SK-N-MC (cell line): ENCODE measurements at regions not wholly inside any gene's neighbourhood (a gene's known extent, or its start where the extent isn't known, plus 50 kb on each side); places are given as distances from the start of the nearest gene placed in this dataset.

Source experiments
- DNase-seq: peaks from one replicate; pipeline ENCODE4 v3.0.0-alpha.2; 2011; ENCODE audit warnings: low read depth, low spot score
- H3K27ac ChIP-seq: fragments of 200-600 bp; sonication (generic); 2 replicates; pipeline ENCODE4 v1.5.1; 2016; ENCODE audit warnings: mixed run types
- H3K36me3 ChIP-seq: fragments of 200-600 bp; sonication (generic); 2 replicates; pipeline ENCODE4 v1.6.1; 2017; ENCODE audit warnings: antibody characterized with exemption, low read length, mixed read lengths; ENCODE audit not compliant: insufficient read depth
- H3K4me3 ChIP-seq: fragments of 200-600 bp; sonication (generic); 2 replicates; pipeline ENCODE4 v1.5.1; 2016
- H3K9ac ChIP-seq: fragments of 200-600 bp; sonication (generic); 2 replicates; pipeline ENCODE4 v1.8.0; 2017; ENCODE audit warnings: mixed run types, mixed read lengths; ENCODE audit not compliant: insufficient read length
- H3K9me3 ChIP-seq: fragments of 200-600 bp; sonication (generic); 2 replicates; pipeline ENCODE4 v1.6.1; 2017; ENCODE audit warnings: low read depth, mild to moderate bottlenecking, antibody characterized with exemption, low read length, moderate library complexity, mixed read lengths
- EZH2 ChIP-seq: fragments of 200-600 bp; sonication (generic); IDR thresholded peaks from one replicate; pipeline ENCODE4 v1.6.1; 2017; ENCODE audit warnings: antibody characterized with exemption
- FOXP2 ChIP-seq: optimal IDR thresholded peaks from 2 replicates; pipeline ENCODE3; 2011; ENCODE audit warnings: mild to moderate bottlenecking, moderate library complexity; ENCODE audit not compliant: insufficient read depth; ENCODE audit errors: extremely low read length, control extremely low read depth
- POLR2AphosphoS5 ChIP-seq: IDR thresholded peaks from 2 replicates; pipeline ENCODE4 v1.6.1; 2012; ENCODE audit warnings: mild to moderate bottlenecking, low read depth, low read length, borderline replicate concordance

DNA sequence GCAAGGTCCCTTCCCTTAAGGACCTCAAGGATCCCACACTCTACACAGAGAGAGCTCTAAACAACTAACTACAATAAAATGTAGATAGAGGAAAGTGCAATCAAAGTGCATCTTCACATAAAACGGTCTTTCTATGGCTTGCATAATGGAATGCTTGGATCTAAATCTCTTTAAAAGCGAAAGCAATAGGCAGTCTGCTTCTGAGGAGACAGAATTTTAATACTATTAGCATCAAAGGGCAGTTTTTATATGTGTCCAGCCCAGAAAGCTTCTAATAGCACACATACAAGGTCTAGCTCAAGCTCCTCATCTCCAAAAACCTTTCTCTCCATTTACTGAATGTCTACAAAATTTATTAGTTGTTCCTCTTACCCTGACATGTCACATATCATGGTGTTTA is 101.5 kb upstream of the C1GALT1 start:
- Histone ChIP-seq H3K9me3 (no peaks in the 10 kb centered on the region), H3K36me3 (no peaks in the 10 kb centered on the region), H3K9ac (no peak overlapping the region), H3K4me3 (no peak overlapping the region), H3K27ac (no peak overlapping the region)
- TF ChIP-seq FOXP2 (no peak), POLR2AphosphoS5 (no peak), EZH2 (no peak)
- no peak for DNase-seq

DNA sequence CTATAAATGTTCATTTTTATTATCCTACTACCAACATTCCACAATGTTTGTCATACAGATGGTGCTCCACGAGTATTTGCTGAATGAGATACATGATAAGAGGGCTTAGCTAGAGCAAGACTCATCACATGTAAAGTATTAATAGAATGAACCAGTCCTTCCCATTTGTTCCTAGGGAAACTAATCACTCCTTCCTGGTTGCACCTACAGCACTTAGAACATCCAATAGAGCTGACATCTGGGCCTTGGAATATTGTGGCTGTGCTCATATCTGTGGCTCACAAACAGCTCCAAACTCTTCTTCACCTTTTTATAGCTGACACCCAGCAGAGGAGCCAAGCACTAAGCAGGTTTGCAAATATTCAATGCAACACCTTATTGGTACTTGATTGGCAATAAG is 91.9 kb upstream of the C1GALT1 start:
- H3K27ac ChIP-seq = no peak overlapping the region
- H3K9ac ChIP-seq = no peak overlapping the region
- no peak overlapping the region for H3K4me3 ChIP-seq
- no peaks in the 10 kb centered on the region for H3K9me3 ChIP-seq
- TF ChIP-seq EZH2 = no peak
- TF ChIP-seq POLR2AphosphoS5 = no peak
- no peak for TF ChIP-seq FOXP2
- no peaks in the 10 kb centered on the region for H3K36me3 ChIP-seq
- no peak for DNase-seq

- no peak overlapping the region for H3K4me3 ChIP-seq
- DNase-seq = no peak
Measured at GRCh38 chr7:7098280-7098818, 84.0 kb upstream of the C1GALT1 start.

DNA sequence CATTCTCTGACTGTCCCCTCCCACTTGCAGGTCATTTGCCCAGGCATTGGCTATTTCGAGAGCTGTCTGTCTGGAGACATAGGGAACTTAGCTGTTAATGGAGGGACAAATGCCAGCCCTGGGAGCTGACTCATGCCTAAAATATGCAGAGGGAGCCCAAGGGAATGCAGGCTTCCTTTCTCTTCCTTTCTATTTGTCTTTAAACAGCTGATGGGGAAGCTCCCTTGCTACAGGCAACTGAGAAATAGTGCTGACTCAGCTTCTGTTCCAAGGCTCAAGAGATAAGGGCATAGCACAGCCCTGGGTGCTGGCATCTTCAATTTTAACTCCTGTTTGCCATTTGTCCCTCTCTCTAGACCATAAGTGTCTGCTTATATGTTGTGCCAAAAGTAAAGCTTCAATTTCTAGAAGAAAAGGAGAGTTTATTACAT is 82.7 kb upstream of the C1GALT1 start:
- H3K36me3 ChIP-seq = no peaks in the 10 kb centered on the region
- peak; percentile 56; the same call in 1 of the 2 replicates for TF ChIP-seq POLR2AphosphoS5
- no peak for TF ChIP-seq EZH2
- DNase-seq = peak; percentile 88
- H3K27ac ChIP-seq = peak overlapping the region; percentile 77
- no peaks in the 10 kb centered on the region for H3K9me3 ChIP-seq
- peak overlapping the region; percentile 22 for H3K4me3 ChIP-seq
- no peak overlapping the region for H3K9ac ChIP-seq

More at GRCh38 chr7:7098280-7098818, 84.0 kb upstream of the C1GALT1 start:
- no peaks in the 10 kb centered on the region for H3K36me3 ChIP-seq
- H3K27ac ChIP-seq = peak overlapping the region; percentile 77; the same call in 1 of the 2 replicates
- H3K9me3 ChIP-seq = no peaks in the 10 kb centered on the region
- H3K9ac ChIP-seq = no peak overlapping the region
- TF ChIP-seq FOXP2 (no peak), EZH2 (no peak), POLR2AphosphoS5 (no peak)

DNA sequence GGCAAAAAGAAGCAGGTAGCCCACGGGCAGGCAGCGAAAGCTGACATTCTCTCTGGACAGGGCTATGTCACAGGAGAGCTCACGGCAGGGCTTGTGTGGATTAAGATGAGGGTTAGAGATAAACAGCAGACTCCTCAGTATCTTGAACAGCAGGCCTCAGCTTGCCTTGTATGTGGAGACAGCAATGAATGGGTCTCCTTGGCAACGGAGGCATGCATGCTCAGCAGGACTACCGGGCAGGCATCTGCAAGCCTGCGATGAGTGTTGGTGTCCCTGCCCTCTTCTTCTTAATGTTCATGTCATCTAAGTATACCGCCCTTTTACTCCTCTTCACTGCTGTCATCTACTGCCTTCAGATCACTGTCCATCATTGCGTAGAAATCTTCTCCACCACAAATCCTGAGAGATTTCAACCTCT is 81.9 kb upstream of the C1GALT1 start:
- no peak overlapping the region for H3K9ac ChIP-seq
- peak overlapping the region; percentile 22 for H3K4me3 ChIP-seq
- peak overlapping the region; percentile 2; the same call in 1 of the 2 replicates for H3K27ac ChIP-seq
- no peak for TF ChIP-seq EZH2
- TF ChIP-seq FOXP2 = no peak
- TF ChIP-seq POLR2AphosphoS5 = no peak
- no peaks in the 10 kb centered on the region for H3K9me3 ChIP-seq
- H3K36me3 ChIP-seq = no peaks in the 10 kb centered on the region
- DNase-seq = peak; percentile 24

DNA sequence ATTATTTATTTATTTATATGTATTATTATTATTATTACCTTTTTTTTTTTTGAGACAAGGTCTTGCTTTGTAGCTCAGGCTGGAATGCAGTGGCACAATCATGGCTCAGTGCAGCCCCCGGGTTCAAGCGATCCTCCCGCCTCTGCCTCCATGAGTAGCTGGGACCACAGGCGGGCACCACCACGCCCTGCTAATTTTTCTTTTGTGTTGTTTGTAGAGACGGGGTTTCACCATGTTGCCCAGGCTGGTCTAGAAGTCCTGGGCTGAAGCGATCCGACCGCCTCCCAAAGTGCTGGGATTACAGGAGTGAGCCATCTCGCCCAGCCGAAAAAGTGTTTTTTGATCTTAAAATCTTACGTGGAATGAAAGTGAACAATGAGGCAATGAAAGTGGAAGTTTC is 79.4 kb upstream of the C1GALT1 start:
- H3K4me3 ChIP-seq = no peak overlapping the region
- DNase-seq = no peak
- no peaks in the 10 kb centered on the region for H3K36me3 ChIP-seq
- H3K9ac ChIP-seq = no peak overlapping the region
- H3K27ac ChIP-seq = no peak overlapping the region
- H3K9me3 ChIP-seq = no peaks in the 10 kb centered on the region
- no peak for TF ChIP-seq EZH2
- no peak for TF ChIP-seq POLR2AphosphoS5
- TF ChIP-seq FOXP2 = no peak

GRCh38 chr7:7103343-7104313 is 78.7 kb upstream of the C1GALT1 start:
- TF ChIP-seq EZH2 = no peak
- TF ChIP-seq POLR2AphosphoS5 = no peak
- no peak for TF ChIP-seq FOXP2
- no peaks in the 10 kb centered on the region for H3K9me3 ChIP-seq
- no peaks in the 10 kb centered on the region for H3K36me3 ChIP-seq
- DNase-seq = peak; percentile 53
- H3K27ac ChIP-seq = no peak overlapping the region
- H3K4me3 ChIP-seq = no peak overlapping the region
- H3K9ac ChIP-seq = no peak overlapping the region

GRCh38 chr7:7104314-7104698 is 78.0 kb upstream of the C1GALT1 start:
- Histone ChIP-seq H3K4me3 (no peak overlapping the region), H3K9ac (no peak overlapping the region), H3K27ac (no peak overlapping the region), H3K36me3 (no peaks in the 10 kb centered on the region), H3K9me3 (no peaks in the 10 kb centered on the region)
- no peak for DNase-seq
- no peak for TF ChIP-seq POLR2AphosphoS5
- no peak for TF ChIP-seq EZH2
- no peak for TF ChIP-seq FOXP2
